Colonic mucosa (tissue), 4 donors: ENCODE measurements at regions not wholly inside any gene's neighbourhood (a gene's known extent, or its start where the extent isn't known, plus 50 kb on each side); places are given as distances from the start of the nearest gene placed in this dataset.
"Not testable (repeated sequence)": the region's sequence is repeated elsewhere in the genome, so short reads cannot be mapped to it uniquely, and the experiment has no call there.

Experiments
- DNase-seq: peaks from one replicate; pipeline ENCODE4 v3.0.0-alpha.2; 2020
- H3K27ac ChIP-seq: fragments of 200-600 bp; one replicate; pipeline ENCODE4 v1.8.0; 2021
- H3K27me3 ChIP-seq: fragments of 200-600 bp; one replicate; pipeline ENCODE4 v1.8.0; 2021
- H3K36me3 ChIP-seq: fragments of 200-600 bp; one replicate; pipeline ENCODE4 v1.8.0; 2021
- H3K4me1 ChIP-seq: fragments of 200-600 bp; one replicate; pipeline ENCODE4 v1.8.0; 2021; ENCODE audit warnings: mild to moderate bottlenecking
- H3K4me3 ChIP-seq: fragments of 200-600 bp; one replicate; pipeline ENCODE4 v1.8.0; 2021
- H3K9ac ChIP-seq, 2 donors: one replicate each; pipeline ENCODE4 v1.7.0; 2013; ENCODE audit warnings: control low read depth in 2 of 2, low read depth in 2 of 2, low read length in 2 of 2
- H3K9me3 ChIP-seq: fragments of 200-600 bp; one replicate; pipeline ENCODE4 v1.8.0; 2021
- intact Hi-C: fragments of 100-400 bp; cut with DNase I; formaldehyde crosslinking; loops from one replicate; pipeline ENCODE4 v1.14.1; 2022
- TF ChIP-seq, protein P1 (sequence below): fragments of 200-600 bp; IDR thresholded peaks from one replicate; pipeline ENCODE4 v1.8.0; 2022; ENCODE audit warnings: antibody characterized with exemption, mild to moderate bottlenecking
- donor health status: healthy.
- donor health status: DM: no; HTN: no; CAD: no.
- donor health status: DM: no; HTN: no; CAD: no.

DNA sequence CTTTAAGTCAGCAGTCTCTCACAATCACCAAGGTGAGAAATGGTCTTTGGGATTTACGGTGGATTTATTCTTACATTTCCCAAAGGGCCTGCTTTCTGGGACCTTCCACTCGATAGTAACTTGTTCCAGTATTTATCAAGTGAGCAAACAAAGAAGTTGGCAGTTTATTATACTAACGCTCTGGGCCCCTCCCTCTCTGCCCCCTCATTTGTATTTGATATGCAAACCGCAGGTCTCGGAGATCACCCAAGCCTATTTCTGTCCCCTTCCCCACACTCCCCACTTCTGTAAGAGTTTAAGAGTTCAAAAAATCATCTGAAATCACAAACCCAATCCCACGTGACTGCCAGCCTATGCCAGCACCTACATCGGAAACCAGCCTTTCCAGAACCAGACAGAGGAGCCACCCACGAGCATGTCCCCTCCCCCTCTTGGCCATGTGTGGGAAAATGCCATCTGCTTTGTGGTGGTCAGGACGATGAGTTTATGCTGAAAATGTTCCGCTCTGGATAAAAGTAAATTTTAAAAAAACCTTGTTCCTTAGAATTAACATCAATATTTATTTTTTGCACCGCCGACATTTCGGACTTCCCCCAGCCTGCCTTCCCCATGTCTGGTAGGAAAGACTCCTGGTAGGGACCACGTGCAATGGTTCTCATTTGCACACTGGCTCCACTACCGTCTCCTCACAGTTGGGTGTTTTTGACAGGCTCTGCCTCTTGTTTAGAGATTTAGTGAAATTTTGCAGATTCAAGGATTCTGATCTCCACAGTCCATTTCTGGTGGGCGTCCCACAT, 281.0 kb downstream of the TFAP2C start:
- H3K9ac ChIP-seq, result no peak overlapping the region
- H3K4me3 ChIP-seq, result no peak overlapping the region
- intact Hi-C loops, result no loop called here
- DNase-seq, result no peak
- H3K4me1 ChIP-seq, result no peaks in the 10 kb centered on the region
- H3K27me3 ChIP-seq, result no peaks in the 10 kb centered on the region
- H3K9me3 ChIP-seq, result no peaks in the 10 kb centered on the region
- no peak overlapping the region for H3K27ac ChIP-seq
- H3K36me3 ChIP-seq, result no peaks in the 10 kb centered on the region
- TF ChIP-seq, protein P1, sequence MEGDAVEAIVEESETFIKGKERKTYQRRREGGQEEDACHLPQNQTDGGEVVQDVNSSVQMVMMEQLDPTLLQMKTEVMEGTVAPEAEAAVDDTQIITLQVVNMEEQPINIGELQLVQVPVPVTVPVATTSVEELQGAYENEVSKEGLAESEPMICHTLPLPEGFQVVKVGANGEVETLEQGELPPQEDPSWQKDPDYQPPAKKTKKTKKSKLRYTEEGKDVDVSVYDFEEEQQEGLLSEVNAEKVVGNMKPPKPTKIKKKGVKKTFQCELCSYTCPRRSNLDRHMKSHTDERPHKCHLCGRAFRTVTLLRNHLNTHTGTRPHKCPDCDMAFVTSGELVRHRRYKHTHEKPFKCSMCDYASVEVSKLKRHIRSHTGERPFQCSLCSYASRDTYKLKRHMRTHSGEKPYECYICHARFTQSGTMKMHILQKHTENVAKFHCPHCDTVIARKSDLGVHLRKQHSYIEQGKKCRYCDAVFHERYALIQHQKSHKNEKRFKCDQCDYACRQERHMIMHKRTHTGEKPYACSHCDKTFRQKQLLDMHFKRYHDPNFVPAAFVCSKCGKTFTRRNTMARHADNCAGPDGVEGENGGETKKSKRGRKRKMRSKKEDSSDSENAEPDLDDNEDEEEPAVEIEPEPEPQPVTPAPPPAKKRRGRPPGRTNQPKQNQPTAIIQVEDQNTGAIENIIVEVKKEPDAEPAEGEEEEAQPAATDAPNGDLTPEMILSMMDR, result no peak

DNA sequence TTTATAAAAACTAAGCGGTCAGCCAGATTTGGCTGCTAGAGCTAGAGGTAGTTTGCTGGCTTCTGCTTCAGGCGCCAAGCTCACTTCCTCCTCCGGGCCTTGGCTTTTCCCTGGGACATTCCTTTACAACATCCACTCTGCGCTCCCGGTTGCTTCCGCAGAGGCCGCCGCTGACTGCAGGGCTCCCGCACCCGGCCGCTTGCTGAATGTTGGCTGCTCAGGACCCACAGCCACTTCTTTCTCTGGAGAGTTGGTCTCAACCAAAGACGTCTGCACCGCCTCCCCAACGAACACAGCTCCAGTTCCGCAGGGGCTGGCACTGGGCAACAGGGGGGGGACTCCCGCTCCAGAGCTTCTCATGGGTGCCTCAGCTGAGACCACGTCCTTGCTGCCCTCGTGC, 282.8 kb downstream of the TFAP2C start:
- DNase-seq, result no peak
- Histone ChIP-seq H3K4me3 (no peak overlapping the region), H3K4me1 (no peaks in the 10 kb centered on the region), H3K27me3 (no peaks in the 10 kb centered on the region), H3K9me3 (no peaks in the 10 kb centered on the region), H3K9ac (no peak overlapping the region), H3K27ac (no peak overlapping the region), H3K36me3 (no peaks in the 10 kb centered on the region)
- TF ChIP-seq, protein P1, result no peak
- intact Hi-C loops, result no loop called here

DNA sequence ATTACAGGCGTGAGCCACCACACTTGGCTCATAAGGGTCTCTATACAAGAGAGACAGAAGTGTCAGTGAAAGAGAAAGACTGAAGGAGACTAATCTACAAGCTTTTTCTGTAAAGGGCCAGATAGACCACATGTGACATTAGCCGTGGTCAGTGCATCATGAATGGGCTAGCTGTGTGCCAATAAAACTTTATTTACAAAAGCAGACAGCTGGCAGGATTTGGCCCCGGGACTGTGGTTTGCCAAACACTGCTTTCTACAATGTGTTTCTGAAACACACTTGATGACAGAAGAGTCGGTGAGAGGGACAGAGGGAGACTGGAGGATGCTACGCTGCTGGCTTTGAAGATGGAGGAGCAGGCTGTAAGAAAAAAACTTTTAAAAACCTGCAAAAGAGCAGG, 285.4 kb downstream of the TFAP2C start:
- Histone ChIP-seq H3K9me3 (no peaks in the 10 kb centered on the region), H3K9ac (no peak overlapping the region), H3K4me1 (no peaks in the 10 kb centered on the region), H3K4me3 (no peak overlapping the region), H3K27me3 (no peaks in the 10 kb centered on the region), H3K27ac (no peak overlapping the region), H3K36me3 (no peaks in the 10 kb centered on the region)
- TF ChIP-seq, protein P1, result no peak
- intact Hi-C loops, result no loop called here
- no peak for DNase-seq

DNA sequence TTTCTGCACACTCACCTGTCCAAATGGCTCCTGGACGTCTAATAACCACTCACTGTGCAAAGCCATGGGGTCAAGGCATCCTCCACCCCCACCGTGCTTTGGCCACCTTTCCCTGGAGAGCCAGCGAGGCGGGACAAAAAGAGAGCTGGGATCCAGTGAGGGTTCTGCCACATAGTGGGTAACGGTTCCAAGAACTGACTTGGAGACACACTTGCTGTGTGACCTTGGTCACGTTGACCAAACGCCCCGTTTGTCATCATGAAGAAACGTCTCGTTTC, 287.2 kb downstream of the TFAP2C start:
- Histone ChIP-seq H3K27ac (no peak overlapping the region), H3K4me1 (no peaks in the 10 kb centered on the region), H3K27me3 (no peaks in the 10 kb centered on the region), H3K9me3 (no peaks in the 10 kb centered on the region), H3K4me3 (no peak overlapping the region), H3K36me3 (no peaks in the 10 kb centered on the region), H3K9ac (no peak overlapping the region)
- intact Hi-C loops, result no loop called here
- no peak for DNase-seq
- TF ChIP-seq, protein P1, result no peak

DNA sequence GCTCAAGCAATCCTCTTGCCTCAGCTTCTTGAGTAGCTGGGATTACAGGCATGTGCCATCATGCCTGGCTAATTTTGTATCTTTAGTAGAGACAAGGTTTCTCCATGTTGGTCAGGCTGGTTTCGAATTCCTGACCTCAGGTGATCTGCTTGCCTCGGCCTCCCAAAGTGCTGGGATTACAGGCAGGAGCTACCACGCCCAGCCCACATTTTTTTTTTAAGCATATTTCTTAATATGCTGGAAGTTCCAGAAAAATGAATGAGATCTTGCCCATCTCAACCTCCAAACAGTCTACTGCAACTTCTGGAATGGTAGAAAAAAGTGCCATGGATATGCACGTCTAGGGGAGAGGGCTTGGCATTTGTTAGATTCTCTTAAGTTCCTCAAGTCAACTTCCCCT, 290.9 kb downstream of the TFAP2C start:
- H3K27ac ChIP-seq, H3K9me3 ChIP-seq, H3K4me1 ChIP-seq, H3K9ac ChIP-seq, H3K4me3 ChIP-seq, H3K36me3 ChIP-seq, intact Hi-C loops, DNase-seq: not testable (repeated sequence)
- H3K27me3 ChIP-seq, result peaks cover 12% of the 10 kb centered on the region

DNA sequence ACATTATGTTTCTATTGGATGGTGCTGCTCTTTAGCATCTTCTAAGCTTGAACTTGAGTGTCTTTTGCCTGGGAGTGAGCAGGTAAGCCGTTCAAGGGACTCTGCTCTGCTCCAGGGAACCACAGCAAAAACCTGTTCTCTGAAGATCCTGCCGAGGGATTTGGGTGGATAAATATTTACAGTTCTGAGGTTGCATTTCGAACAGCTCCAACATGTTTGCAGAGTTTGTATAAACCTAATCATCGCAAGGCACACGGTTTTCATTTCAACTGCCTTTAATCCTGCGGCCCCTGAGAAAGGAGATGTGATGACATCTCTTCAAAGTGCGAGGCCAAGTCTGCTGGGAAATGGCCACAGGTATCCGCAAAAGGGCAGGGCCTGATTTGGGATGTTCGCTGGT, 293.4 kb downstream of the TFAP2C start:
- Histone ChIP-seq H3K4me3 (no peak overlapping the region), H3K4me1 (peaks cover 5% of the 10 kb centered on the region), H3K36me3 (no peaks in the 10 kb centered on the region), H3K27ac (no peak overlapping the region), H3K9ac (no peak overlapping the region), H3K27me3 (peaks cover 25% of the 10 kb centered on the region), H3K9me3 (no peaks in the 10 kb centered on the region)
- intact Hi-C loops, result no loop called here
- TF ChIP-seq, protein P1, result no peak
- DNase-seq, result no peak
